22Rv1 (cell line): ENCODE measurements at regions not wholly inside any gene's neighbourhood (a gene's known extent, or its start where the extent isn't known, plus 50 kb on each side); places are given as distances from the start of the nearest gene placed in this dataset.
A peak's percentile ranks its signal among the peaks of the same experiment; 100 is the strongest.
"Not testable (repeated sequence)": the region's sequence is repeated elsewhere in the genome, so short reads cannot be mapped to it uniquely, and the experiment has no call there.

Experiments
- H3K27ac ChIP-seq: fragments of 450-650 bp; 2 replicates; pipeline ENCODE4 v1.5.1; 2017
- CTCF ChIP-seq: fragments of 450-650 bp; IDR thresholded peaks from 2 replicates; pipeline ENCODE4 v1.5.1; 2017; ENCODE audit warnings: mild to moderate bottlenecking
- ZFX ChIP-seq: fragments of 450-650 bp; IDR thresholded peaks from 2 replicates; pipeline ENCODE4 v1.6.1; 2017; ENCODE audit warnings: antibody characterized with exemption, borderline replicate concordance

GRCh38 chr4:134636338-134637051 lies 434.9 kb upstream of the PABPC4L start:
- no peak overlapping the region for H3K27ac ChIP-seq
- TF ChIP-seq ZFX (no peak), CTCF (no peak)

GRCh38 chr4:134634301-134634700 lies 432.7 kb upstream of the PABPC4L start:
- TF ChIP-seq ZFX (no peak), CTCF (no peak)
- H3K27ac ChIP-seq, result no peak overlapping the region

GRCh38 chr4:134632056-134632455 lies 430.5 kb upstream of the PABPC4L start:
- TF ChIP-seq ZFX, result no peak
- TF ChIP-seq CTCF, result no peak
- no peak overlapping the region for H3K27ac ChIP-seq

GRCh38 chr4:134628066-134628465 lies 426.5 kb upstream of the PABPC4L start:
- TF ChIP-seq CTCF, result no peak
- no peak for TF ChIP-seq ZFX
- peak overlapping the region; percentile 55 for H3K27ac ChIP-seq

- no peak for TF ChIP-seq ZFX
- TF ChIP-seq CTCF, result no peak
- peak overlapping the region; percentile 55 for H3K27ac ChIP-seq
These were observed 425.8 kb upstream of the PABPC4L start for GRCh38 chr4:134627366-134627765.

- no peak overlapping the region for H3K27ac ChIP-seq
- no peak for TF ChIP-seq CTCF
- TF ChIP-seq ZFX, result no peak
These were observed 422.8 kb upstream of the PABPC4L start for GRCh38 chr4:134624365-134624764.

GRCh38 chr4:134622626-134623575 lies 421.3 kb upstream of the PABPC4L start:
- H3K27ac ChIP-seq, result not testable (repeated sequence)
